ENCODE measurements at regions not wholly inside any gene's neighbourhood (a gene's known extent, or its start where the extent isn't known, plus 50 kb on each side); places are given as distances from the start of the nearest gene placed in this dataset.

DNA sequence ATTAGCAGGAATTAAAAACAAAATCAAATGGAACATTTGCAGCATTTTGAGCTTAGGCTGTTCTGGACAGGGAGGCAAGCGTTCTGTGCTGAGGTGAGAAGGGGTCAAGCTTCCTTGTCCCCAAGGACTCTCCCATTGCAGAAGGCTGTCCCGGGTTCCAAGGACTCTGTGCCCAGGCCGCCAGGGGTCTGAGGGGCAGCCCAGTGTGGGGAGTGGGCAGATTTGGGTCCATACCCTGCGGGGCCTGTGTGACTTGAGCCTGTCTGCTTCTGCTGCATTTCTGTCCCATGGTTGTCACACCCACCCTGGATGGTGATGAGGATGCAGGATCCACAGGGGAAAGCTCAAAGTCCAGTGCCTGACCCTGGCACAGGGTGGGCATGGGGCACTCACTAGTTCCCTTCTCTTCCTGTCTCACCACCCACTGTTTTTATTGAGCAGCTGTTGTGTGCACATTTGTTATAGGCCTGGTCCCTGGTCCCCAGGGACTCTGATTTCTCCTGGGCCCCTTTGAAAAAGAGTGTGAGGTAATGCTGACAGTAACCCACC lies 211.4 kb upstream of the HS6ST1 start:
- no peak for DNase-seq (ENCODE audit: low read depth in 3 of 3)

- no peak for DNase-seq (ENCODE audit: low read depth in 3 of 3)
These were observed 213.2 kb upstream of the HS6ST1 start for GRCh38 chr2:128531856-128532255.

GRCh38 chr2:128533101-128533500 lies 214.4 kb upstream of the HS6ST1 start:
- DNase-seq (ENCODE audit: low read depth in 3 of 3), result no peak

DNA sequence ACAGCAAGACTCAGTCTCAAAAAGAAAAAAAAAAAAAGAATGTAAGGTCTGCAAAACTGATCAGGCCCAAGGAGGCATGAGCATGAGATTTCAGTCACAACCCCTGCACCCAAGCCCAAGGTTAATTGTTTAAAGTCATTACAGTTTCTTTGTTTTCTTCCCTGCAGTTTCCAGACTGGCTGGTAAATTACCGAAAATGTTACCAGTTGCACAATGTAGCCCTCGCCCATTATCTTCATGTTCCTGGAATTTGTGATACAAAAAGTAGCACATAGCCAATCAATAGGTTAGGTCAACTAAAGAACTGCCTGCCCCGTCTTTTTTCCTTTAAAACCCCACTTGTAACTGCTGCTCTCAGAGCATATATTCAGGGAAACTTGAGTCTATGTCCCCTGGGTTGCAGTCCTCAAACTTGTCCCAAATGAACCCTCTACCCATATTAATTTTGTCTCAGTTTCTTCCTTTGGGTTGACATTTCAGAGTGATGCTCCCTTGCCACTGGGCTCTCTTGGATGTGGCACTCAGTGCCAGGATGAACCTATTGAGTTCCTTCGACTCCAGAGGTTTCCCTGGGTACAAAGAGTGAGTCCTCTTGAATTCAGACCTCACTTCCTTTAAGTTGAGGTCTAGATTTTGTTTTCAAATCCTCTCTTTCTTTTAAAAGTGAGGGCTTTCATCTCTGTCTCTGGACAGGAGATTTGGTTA lies 216.2 kb upstream of the HS6ST1 start:
- no peak for DNase-seq (ENCODE audit: low read depth in 3 of 3)

- no peak for DNase-seq (ENCODE audit: low read depth in 3 of 3)
These were observed 217.3 kb upstream of the HS6ST1 start for GRCh38 chr2:128535953-128536352.

DNA sequence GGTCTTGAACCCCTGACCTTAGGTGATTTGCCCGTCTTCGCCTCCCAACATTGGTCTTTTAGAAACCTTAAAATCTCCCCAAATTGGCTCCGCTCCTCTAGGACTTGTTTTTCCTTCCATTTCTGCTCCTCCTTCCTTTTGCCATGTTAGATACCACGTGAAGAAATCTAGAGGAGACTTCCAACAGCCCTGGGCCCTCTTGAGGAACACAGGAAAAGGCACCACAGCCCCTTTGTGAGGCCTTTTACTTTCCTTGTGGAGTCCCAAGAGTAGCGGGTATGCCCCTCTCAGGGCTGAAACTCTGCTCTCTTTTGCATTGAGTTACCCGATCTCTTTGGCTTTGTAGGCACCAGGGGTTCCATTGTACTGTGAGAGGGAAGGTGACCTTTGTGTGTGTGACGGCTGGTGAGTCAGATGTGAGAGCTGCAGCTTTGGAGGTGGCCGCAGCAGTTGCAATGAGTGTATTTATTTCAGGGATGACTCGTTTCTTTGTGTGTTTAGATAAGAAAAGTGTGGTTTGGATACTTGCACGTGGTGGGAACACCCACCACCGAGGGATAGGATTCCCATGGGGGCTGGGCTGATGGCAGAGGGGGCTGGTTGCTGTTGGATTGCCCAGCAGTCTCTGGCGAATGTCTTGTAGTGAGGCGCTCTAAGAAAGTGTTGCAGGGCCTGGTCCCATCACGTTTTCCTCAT lies 218.4 kb upstream of the HS6ST1 start:
- DNase-seq (ENCODE audit: low read depth in 3 of 3), result peak in 1 of 3 experiments; percentile 4

DNA sequence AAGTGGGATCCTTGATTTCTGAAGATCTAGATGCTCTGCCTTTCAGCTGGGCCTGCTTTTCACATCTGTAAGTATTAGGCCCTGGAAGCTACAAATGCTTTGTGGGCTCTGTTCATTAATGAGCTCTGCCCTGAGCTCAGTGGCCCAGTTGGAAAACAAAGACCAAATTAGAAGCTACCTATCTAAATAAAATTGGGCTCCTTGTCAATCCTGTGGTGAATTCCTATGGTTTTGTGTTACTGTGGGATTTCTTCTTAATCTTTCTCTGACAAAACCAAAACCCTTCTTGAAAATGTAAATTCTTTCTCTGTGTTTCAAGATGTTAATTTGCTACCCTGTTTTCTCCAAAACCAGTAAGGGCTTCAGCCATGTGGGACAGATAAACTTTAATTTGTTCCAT lies 219.0 kb upstream of the HS6ST1 start:
- no peak for DNase-seq (ENCODE audit: low read depth in 3 of 3)

DNA sequence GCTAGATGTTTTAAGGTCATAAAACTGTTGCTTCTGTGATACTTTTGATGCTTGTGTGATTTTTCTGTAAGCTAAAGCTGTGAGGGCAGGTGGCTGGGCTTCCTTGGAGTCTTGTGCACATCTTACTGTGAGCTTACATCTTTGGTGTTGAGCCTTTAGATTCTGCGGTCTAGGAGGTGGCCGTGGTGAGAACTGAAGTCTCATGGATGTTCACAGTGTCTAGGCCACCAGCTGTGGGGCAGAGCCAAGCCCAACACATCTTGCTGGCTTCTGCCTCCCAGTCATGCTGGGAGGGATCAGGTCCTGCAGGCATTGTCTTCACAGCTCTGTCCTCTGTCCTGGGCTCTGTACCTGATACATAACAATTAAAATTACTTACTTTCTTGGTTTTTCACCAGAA lies 219.7 kb upstream of the HS6ST1 start:
- DNase-seq (ENCODE audit: low read depth in 3 of 3), result no peak

- no peak for DNase-seq (ENCODE audit: low read depth in 3 of 3)
These were observed 222.0 kb upstream of the HS6ST1 start for GRCh38 chr2:128540670-128541069.

DNA sequence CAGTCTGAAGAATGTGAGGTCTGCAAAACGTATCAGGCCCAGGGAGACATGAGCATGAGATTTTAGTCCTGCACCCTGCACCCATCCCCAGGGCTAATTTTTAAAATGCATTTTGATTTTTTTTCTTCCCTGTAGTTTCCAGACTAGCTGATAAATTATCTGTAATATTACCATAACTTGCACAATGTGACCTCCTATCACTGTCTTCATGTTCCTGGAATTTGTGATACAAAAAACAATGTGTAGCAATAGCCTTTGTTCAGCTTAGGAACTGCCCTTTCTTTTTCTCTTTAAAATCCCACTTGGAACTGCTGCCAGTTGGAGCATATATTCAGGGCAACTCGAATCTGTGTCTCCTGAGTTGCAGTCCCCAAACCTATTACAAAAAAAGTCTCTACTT lies 222.8 kb upstream of the HS6ST1 start:
- DNase-seq (ENCODE audit: low read depth in 3 of 3), result no peak

DNA sequence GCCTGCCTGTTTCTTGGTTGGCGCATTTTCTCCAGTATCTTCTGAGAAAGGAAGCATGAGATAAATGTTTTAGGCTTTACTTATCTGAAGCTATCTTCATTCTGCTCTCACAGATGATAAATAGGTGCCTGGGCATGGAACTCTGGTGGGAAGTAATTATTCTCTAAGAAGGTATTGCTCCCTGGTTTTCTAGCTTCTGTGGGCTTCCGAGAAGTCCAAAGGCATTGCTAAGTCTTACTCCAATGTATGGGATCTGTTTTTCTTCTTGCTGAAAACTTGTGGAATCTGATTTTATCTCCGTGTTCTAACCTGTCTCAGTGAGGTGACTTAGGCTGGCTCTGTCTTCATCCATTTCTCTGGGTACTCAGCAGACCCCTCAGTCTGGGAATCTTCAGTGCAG lies 224.4 kb upstream of the HS6ST1 start:
- DNase-seq (ENCODE audit: low read depth in 3 of 3), result no peak

DNA sequence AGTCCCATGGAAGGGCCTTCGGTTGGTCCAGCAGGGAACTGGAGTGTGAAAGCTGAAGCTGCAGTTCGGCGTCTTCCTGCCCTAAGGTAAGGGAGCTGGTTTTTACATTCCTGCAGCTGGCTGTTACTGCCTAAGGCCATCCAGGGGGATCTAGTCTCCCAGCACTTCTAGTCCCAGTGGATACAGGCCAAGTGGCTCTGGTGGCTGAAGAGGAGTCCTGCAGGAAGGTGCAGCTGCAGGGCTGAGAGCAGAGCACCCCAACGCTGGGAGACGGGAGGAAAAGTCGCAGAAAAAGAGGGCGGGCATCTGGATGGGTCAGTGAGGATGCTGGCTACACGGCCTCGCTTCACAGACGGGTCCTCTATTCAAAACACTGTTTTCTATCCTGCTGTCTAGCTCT lies 225.0 kb upstream of the HS6ST1 start:
- no peak for DNase-seq (ENCODE audit: low read depth in 3 of 3)

- no peak for DNase-seq (ENCODE audit: low read depth in 3 of 3)
These were observed 225.8 kb upstream of the HS6ST1 start for GRCh38 chr2:128544321-128545037.

DNA sequence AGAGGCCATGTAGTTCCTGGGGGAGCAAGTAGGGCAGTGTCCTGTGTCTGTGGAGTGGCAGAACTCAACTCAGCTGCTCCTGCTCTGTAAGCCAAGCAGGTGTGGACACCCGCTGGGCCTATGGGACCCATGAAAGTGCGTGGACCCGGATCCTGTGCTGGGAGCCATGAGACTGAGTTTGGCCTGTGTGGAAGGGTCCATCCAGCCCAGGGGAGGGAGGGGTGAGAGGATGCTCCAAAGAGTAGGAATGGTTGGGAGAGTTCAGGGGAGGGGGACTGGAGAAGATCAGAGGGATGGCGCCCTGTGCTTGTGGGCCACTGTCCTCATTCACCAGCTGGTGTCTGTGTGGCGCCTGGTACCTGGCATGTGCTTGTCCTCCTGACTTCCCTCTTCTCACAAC lies 226.4 kb upstream of the HS6ST1 start:
- no peak for DNase-seq (ENCODE audit: low read depth in 3 of 3)

DNA sequence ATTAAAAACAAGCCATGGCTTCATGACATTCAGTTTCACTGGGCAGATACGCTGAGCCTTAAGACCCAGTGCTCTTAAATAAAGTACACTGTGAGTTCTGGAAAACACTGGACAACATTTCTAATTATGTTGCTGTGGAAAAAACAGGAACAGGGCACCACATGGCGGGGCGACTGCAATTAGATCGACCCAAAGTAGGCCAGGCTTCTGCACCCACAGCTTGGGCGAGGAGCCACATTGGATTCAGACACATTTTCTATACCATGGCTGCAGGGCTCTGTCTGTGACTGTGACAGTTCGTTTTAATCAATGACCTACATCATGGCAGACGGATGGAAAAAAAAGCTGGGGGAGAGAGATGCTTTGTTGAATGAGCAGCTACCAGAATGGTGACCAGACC lies 227.2 kb upstream of the HS6ST1 start:
- DNase-seq (ENCODE audit: low read depth in 3 of 3), result no peak

DNA sequence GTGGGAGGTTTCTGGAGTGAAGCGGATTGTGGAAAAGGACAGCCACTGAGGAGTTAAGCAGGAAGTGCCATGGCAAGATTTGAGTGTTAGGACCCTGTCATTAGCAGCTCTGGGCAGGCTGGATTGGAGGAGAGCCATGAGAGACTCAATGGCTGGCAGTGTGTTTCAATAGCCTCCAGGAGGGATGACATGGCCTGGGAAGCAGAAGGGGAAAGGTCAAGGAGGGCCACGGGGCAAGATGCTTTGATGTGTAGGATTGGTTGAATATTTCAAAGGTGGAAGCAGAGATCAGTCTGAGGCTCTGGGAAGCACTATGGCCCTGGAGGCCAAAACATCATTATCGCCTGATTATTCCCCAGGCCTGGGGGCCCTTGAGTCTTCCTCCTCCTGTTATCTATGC lies 229.0 kb upstream of the HS6ST1 start:
- no peak for DNase-seq (ENCODE audit: low read depth in 3 of 3)

DNA sequence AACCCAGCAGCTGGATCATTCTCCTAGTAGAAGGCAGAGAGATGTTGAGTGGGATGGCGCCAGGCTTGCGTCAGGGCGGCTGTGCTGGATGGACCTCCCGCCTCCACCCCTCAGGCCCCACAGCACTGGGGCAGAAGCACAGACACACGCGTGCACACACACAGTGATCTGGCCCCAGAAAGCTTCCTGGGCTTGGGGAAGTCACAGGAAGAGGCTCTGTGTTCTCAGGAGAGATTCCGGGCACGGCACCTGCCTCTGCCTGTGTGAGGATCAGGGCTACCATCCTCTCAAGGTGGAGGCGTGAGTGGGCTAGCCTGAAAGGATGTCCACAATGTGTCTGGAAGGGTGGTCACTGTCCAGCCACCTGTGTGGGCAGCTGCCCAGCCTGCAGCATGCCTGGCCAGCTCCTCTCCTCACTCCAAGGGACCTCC lies 229.8 kb upstream of the HS6ST1 start:
- DNase-seq (ENCODE audit: low read depth in 3 of 3), result no peak

DNA sequence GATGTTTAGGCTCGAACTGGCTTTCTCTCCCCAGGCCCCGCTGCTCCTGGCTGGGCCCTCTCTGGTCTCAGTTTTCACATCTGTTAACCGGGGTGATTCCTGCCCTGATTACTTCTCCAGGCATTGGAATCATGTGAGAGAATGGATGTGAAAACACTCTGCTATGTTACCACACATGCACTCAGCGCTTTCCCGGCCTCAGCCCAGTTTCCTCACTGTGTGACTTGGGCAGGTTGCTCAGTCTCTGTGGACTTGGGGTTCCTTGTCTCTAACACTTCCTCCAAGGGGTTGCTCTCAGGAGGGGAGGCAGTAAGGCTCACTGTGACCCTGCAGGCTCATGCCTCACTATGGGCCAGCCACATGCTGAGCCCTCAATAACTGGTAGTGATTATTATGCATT lies 230.4 kb upstream of the HS6ST1 start:
- no peak for DNase-seq (ENCODE audit: low read depth in 3 of 3)

GRCh38 chr2:128549646-128550260 lies 231.1 kb upstream of the HS6ST1 start:
- no peak for DNase-seq (ENCODE audit: low read depth in 3 of 3)

GRCh38 chr2:128550389-128550788 lies 231.7 kb upstream of the HS6ST1 start:
- DNase-seq (ENCODE audit: low read depth in 3 of 3), result no peak

DNA sequence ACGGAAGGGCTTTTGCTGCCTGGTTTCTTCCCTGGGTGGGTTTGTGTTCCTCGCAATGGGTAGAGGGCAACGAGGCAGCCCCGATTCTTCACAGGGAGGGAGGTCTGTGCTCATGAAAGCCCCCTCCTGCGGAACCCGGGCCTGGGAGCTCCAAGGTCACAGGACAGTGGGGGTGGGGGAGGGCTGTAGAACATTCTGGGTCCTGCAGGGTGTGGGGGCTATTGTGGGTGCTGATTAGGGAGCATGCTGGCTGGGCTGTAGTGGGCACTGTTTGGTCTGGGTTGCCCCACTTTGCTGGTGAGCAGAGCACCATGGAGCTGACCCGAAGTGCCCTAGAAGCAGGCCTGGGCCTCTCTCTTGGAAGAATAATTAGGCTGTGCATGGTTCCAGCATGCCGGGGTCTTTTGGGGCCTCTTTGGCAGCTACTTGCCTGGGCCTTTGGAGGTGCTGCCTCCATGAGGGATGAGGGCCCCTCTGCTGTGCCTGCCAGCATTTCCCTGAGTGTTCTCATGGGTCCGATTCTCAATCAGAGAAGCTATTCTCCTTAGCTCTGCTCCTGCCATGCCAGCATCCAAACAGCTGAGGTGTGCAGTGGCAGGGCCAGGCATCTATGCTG lies 232.2 kb upstream of the HS6ST1 start:
- DNase-seq (ENCODE audit: low read depth in 3 of 3), result no peak

GRCh38 chr2:128551435-128551834 lies 232.8 kb upstream of the HS6ST1 start:
- DNase-seq (ENCODE audit: low read depth in 3 of 3), result no peak
